ENCODE measurements at regions not wholly inside any gene's neighbourhood (a gene's known extent, or its start where the extent isn't known, plus 50 kb on each side); places are given as distances from the start of the nearest gene placed in this dataset.

- no peak overlapping the region for H3K27ac ChIP-seq (ENCODE audit: low read depth, low read length)
- H3F3A ChIP-seq (ENCODE audit: control insufficient read depth, insufficient read depth), result no peaks in the 10 kb centered on the region
- no peaks in the 10 kb centered on the region for H3K9me3 ChIP-seq (ENCODE audit: control insufficient read depth, insufficient read depth, low read length)
- H3K4me3 ChIP-seq (ENCODE audit: low read length), result no peak overlapping the region
- no peaks in the 10 kb centered on the region for H3K9me2 ChIP-seq (replicated peaks; ENCODE audit: control insufficient read depth, low read length)
- no peaks in the 10 kb centered on the region for H3K27me3 ChIP-seq (ENCODE audit: control insufficient read depth, low read length)
- no peak overlapping the region for H3K4me2 ChIP-seq (ENCODE audit: low read length)
- H3K36me3 ChIP-seq (ENCODE audit: control insufficient read depth, low read length), result no peaks in the 10 kb centered on the region
- no peaks in the 10 kb centered on the region for H3K4me1 ChIP-seq (ENCODE audit: control insufficient read depth, low read length)
- TF ChIP-seq CTCF (IDR thresholded peaks at IDR 0.05; ENCODE audit: low read depth, low read length, poor library complexity, severe bottlenecking), result no peak
- no peak for TF ChIP-seq EZH2phosphoT487 (IDR thresholded peaks at IDR 0.05; ENCODE audit: borderline replicate concordance, low read length)
- H3K79me2 ChIP-seq (ENCODE audit: control insufficient read depth, low read length), result no peaks in the 10 kb centered on the region
- no peaks in the 10 kb centered on the region for H4K20me1 ChIP-seq (ENCODE audit: control insufficient read depth, insufficient read depth, low read depth, low read length)
Measured at GRCh38 chr15:97425596-97425995, 534.9 kb upstream of the ARRDC4 start.

- Histone ChIP-seq H3K4me1 (ENCODE audit: control insufficient read depth, low read length) (no peaks in the 10 kb centered on the region), H3K36me3 (ENCODE audit: control insufficient read depth, low read length) (no peaks in the 10 kb centered on the region), H3K9me3 (ENCODE audit: control insufficient read depth, insufficient read depth, low read length) (no peaks in the 10 kb centered on the region; the same call in 1 of the 2 replicates), H3K27me3 (ENCODE audit: control insufficient read depth, low read length) (no peaks in the 10 kb centered on the region), H3K9me2 (replicated peaks; ENCODE audit: control insufficient read depth, low read length) (no peaks in the 10 kb centered on the region), H3F3A (ENCODE audit: control insufficient read depth, insufficient read depth) (no peaks in the 10 kb centered on the region), H3K4me3 (ENCODE audit: low read length) (no peak overlapping the region), H3K79me2 (ENCODE audit: control insufficient read depth, low read length) (no peaks in the 10 kb centered on the region), H4K20me1 (ENCODE audit: control insufficient read depth, insufficient read depth, low read depth, low read length) (no peaks in the 10 kb centered on the region), H3K4me2 (ENCODE audit: low read length) (no peak overlapping the region), H3K27ac (ENCODE audit: low read depth, low read length) (no peak overlapping the region)
- no peak for TF ChIP-seq EZH2phosphoT487 (IDR thresholded peaks at IDR 0.05; ENCODE audit: borderline replicate concordance, low read length)
Measured at GRCh38 chr15:97443101-97443500, 517.4 kb upstream of the ARRDC4 start.

- Histone ChIP-seq H3K27ac (ENCODE audit: low read depth, low read length) (no peak overlapping the region), H3F3A (ENCODE audit: control insufficient read depth, insufficient read depth) (no peaks in the 10 kb centered on the region), H3K9me2 (replicated peaks; ENCODE audit: control insufficient read depth, low read length) (no peaks in the 10 kb centered on the region), H3K79me2 (ENCODE audit: control insufficient read depth, low read length) (no peaks in the 10 kb centered on the region), H3K4me1 (ENCODE audit: control insufficient read depth, low read length) (no peaks in the 10 kb centered on the region), H3K4me2 (ENCODE audit: low read length) (no peak overlapping the region), H3K36me3 (ENCODE audit: control insufficient read depth, low read length) (no peaks in the 10 kb centered on the region), H3K27me3 (ENCODE audit: control insufficient read depth, low read length) (no peaks in the 10 kb centered on the region), H4K20me1 (ENCODE audit: control insufficient read depth, insufficient read depth, low read depth, low read length) (no peaks in the 10 kb centered on the region), H3K9me3 (ENCODE audit: control insufficient read depth, insufficient read depth, low read length) (no peaks in the 10 kb centered on the region), H3K4me3 (ENCODE audit: low read length) (no peak overlapping the region)
- TF ChIP-seq CTCF (IDR thresholded peaks at IDR 0.05; ENCODE audit: low read depth, low read length, poor library complexity, severe bottlenecking) (no peak), EZH2phosphoT487 (IDR thresholded peaks at IDR 0.05; ENCODE audit: borderline replicate concordance, low read length) (no peak)
Measured at GRCh38 chr15:97446138-97446537, 514.4 kb upstream of the ARRDC4 start.

GRCh38 chr15:97456521-97457202, 503.8 kb upstream of the ARRDC4 start:
- no peaks in the 10 kb centered on the region for H3K4me1 ChIP-seq (ENCODE audit: control insufficient read depth, low read length)
- no peaks in the 10 kb centered on the region for H3K27me3 ChIP-seq (ENCODE audit: control insufficient read depth, low read length)
- no peaks in the 10 kb centered on the region for H3K79me2 ChIP-seq (ENCODE audit: control insufficient read depth, low read length)
- H3K27ac ChIP-seq (ENCODE audit: low read depth, low read length), result no peak overlapping the region
- H3K9me3 ChIP-seq (ENCODE audit: control insufficient read depth, insufficient read depth, low read length), result no peaks in the 10 kb centered on the region
- H3K36me3 ChIP-seq (ENCODE audit: control insufficient read depth, low read length), result no peaks in the 10 kb centered on the region
- H3F3A ChIP-seq (ENCODE audit: control insufficient read depth, insufficient read depth), result no peaks in the 10 kb centered on the region
- no peaks in the 10 kb centered on the region for H4K20me1 ChIP-seq (ENCODE audit: control insufficient read depth, insufficient read depth, low read depth, low read length)
- no peak overlapping the region for H3K4me3 ChIP-seq (ENCODE audit: low read length)
- H3K9me2 ChIP-seq (replicated peaks; ENCODE audit: control insufficient read depth, low read length), result no peaks in the 10 kb centered on the region
- no peak overlapping the region for H3K4me2 ChIP-seq (ENCODE audit: low read length)
- no peak for TF ChIP-seq EZH2phosphoT487 (IDR thresholded peaks at IDR 0.05; ENCODE audit: borderline replicate concordance, low read length)
